Tibial artery (tissue), 4 donors: ENCODE measurements at regions not wholly inside any gene's neighbourhood (a gene's known extent, or its start where the extent isn't known, plus 50 kb on each side); places are given as distances from the start of the nearest gene placed in this dataset.
"Not testable (repeated sequence)": the region's sequence is repeated elsewhere in the genome, so short reads cannot be mapped to it uniquely, and the experiment has no call there.

Experiments
- DNase-seq, 2 donors: peaks; one replicate each; pipeline ENCODE4 v3.0.0-alpha.2; 2019
- H3K27ac ChIP-seq, 2 donors: fragments of 200-600 bp; sonication (generic) in 1 of 2; 1 replicate in 1 of 2; 2 replicates in 1 of 2; pipeline ENCODE4 v1.5.1; 2018 to 2019; ENCODE audit warnings: mild to moderate bottlenecking in 1 of 2
- H3K27me3 ChIP-seq, 2 donors: fragments of 200-600 bp; sonication (generic) in 1 of 2; one replicate each; pipeline versions ENCODE4 v1.5.1 to v1.6.0; 2016 to 2019
- H3K36me3 ChIP-seq, 3 donors: fragments of 200-600 bp; sonication (generic) in 2 of 3; one replicate each; pipeline ENCODE4 v1.5.1; 2016 to 2019; ENCODE audit warnings: mild to moderate bottlenecking in 2 of 3
- H3K4me1 ChIP-seq, 4 donors: fragments of 200-600 bp; sonication (generic) in 2 of 4; 1 replicate in 3 of 4; 2 replicates in 1 of 4; pipeline ENCODE4 v1.5.1; 2016 to 2019
- H3K4me3 ChIP-seq, 2 donors: fragments of 200-600 bp; sonication (generic) in 1 of 2; 1 replicate in 1 of 2; 2 replicates in 1 of 2; pipeline ENCODE4 v1.5.1; 2018 to 2019; ENCODE audit warnings: mild to moderate bottlenecking in 2 of 2
- H3K9me3 ChIP-seq, 3 donors: fragments of 200-600 bp; sonication (generic) in 1 of 3; one replicate each; pipeline ENCODE4 v1.5.1; 2016 to 2019
- CTCF ChIP-seq, 2 experiments: fragments of 200-600 bp in 1 of 2; fragments of 450-650 bp in 1 of 2; IDR thresholded peaks; one replicate each; pipeline ENCODE4 v1.5.1; 2017 to 2019; ENCODE audit warnings: antibody characterized with exemption in 2 of 2, mild to moderate bottlenecking in 1 of 2, moderate library complexity in 1 of 2
- intact Hi-C: fragments of 100-400 bp; cut with DNase I; formaldehyde crosslinking; loops from one replicate; pipeline ENCODE4 v1.15.0; 2023; ENCODE audit warnings: low total_unique reads

DNA sequence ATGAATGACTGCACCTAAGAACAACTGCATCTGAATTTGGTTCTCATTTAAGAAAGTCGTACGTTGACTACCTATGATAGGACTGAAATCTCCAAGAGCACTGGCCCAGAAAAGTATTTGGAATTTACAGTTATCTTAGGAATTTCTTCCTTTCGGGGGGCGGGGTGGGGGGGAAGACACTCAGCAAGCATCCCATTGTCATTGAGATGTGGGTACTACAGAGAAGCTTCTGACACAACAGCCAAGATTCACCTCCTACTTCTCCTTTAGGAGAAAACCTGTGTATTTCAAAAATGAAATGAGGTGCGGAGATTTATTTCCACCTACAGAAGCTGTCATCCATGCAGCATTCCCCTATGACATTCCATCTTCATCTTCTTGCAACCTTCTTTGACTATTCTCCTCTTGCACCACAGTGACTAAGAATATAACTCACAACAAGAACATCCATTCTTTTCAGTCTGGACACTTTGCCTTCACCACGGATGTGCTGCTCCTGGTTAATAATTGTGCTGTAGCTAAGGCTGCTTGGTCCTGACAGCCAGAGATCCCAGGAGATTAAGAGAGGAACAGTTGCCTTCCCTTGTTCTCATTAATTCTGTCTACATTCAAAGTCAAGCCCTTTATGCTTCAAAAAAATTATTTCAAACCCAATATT lies 98.4 kb upstream of the FRMD4A start:
- Histone ChIP-seq H3K9me3 (no peaks in the 10 kb centered on the region), H3K27ac (no peak overlapping the region), H3K4me1 (no peaks in the 10 kb centered on the region), H3K27me3 (no peaks in the 10 kb centered on the region), H3K36me3 (no peaks in the 10 kb centered on the region), H3K4me3 (no peak overlapping the region)
- no peak for DNase-seq
- intact Hi-C loops = no loop called here
- TF ChIP-seq CTCF (IDR thresholded peaks at IDR 0.05) = no peak

GRCh38 chr10:14425034-14425433 lies 94.3 kb upstream of the FRMD4A start:
- TF ChIP-seq CTCF (IDR thresholded peaks at IDR 0.05) = no peak
- Histone ChIP-seq H3K4me1 (no peaks in the 10 kb centered on the region), H3K9me3 (no peaks in the 10 kb centered on the region), H3K27ac (no peak overlapping the region), H3K27me3 (no peaks in the 10 kb centered on the region), H3K4me3 (no peak overlapping the region), H3K36me3 (no peaks in the 10 kb centered on the region)
- DNase-seq = no peak
- intact Hi-C loops = no loop called here

GRCh38 chr10:14423111-14423744 lies 92.5 kb upstream of the FRMD4A start:
- no peak for TF ChIP-seq CTCF (IDR thresholded peaks at IDR 0.05)
- intact Hi-C loops = no loop called here
- H3K4me3 ChIP-seq = no peak overlapping the region
- H3K36me3 ChIP-seq = no peaks in the 10 kb centered on the region
- no peaks in the 10 kb centered on the region for H3K9me3 ChIP-seq
- no peaks in the 10 kb centered on the region for H3K4me1 ChIP-seq
- H3K27ac ChIP-seq = no peak overlapping the region
- no peak for DNase-seq
- H3K27me3 ChIP-seq = no peaks in the 10 kb centered on the region

DNA sequence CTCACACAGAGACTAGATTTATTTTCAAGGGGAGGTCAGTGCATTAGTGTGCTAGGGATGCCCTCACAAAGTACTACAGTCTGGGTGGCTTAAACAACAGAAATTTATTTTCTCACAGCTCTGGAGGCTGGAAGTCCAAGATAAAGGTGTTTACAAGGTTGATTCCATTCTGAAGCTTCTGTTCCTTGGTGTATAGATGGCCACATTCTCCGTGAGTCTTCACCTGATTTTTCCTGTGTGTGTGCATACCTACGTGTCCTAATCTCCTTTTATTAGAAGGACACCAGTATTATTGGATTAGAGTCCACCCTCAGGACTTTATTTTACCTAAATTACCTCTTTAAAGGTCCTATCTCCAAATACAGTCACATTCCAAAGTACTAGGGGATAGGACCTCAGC lies 91.7 kb upstream of the FRMD4A start:
- Histone ChIP-seq H3K4me1 (no peaks in the 10 kb centered on the region), H3K9me3 (no peaks in the 10 kb centered on the region), H3K27me3 (no peaks in the 10 kb centered on the region), H3K4me3 (no peak overlapping the region), H3K27ac (no peak overlapping the region), H3K36me3 (no peaks in the 10 kb centered on the region)
- intact Hi-C loops = no loop called here
- no peak for DNase-seq
- TF ChIP-seq CTCF (IDR thresholded peaks at IDR 0.05) = no peak

- no peaks in the 10 kb centered on the region for H3K4me1 ChIP-seq
- TF ChIP-seq CTCF (IDR thresholded peaks at IDR 0.05) = no peak
- H3K27me3 ChIP-seq = no peaks in the 10 kb centered on the region
- no peak overlapping the region for H3K4me3 ChIP-seq
- H3K27ac ChIP-seq = no peak overlapping the region
- H3K36me3 ChIP-seq = no peaks in the 10 kb centered on the region
- DNase-seq = no peak
- no peaks in the 10 kb centered on the region for H3K9me3 ChIP-seq
- intact Hi-C loops = no loop called here
These were observed 91.2 kb upstream of the FRMD4A start for GRCh38 chr10:14421941-14422340.

DNA sequence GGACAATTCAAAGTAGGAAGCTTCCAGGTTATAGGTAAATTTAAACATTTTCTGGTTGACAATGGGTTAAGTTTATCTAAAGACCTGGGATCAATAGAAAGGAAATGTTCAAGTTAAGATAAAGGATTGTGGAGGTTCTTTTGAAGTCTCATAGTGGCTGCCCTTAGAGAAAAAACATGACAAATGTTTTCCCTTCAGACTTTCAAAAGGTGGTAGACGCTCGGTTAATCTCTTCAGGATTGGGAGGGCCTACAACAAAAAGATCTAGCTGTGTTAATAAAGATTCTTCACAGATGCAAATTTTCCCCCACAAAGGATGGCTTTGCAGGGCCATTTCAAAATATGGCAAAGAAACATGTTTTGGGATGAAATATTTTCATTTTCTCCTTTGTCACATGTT lies 86.6 kb upstream of the FRMD4A start:
- H3K4me1 ChIP-seq, intact Hi-C loops, H3K4me3 ChIP-seq, H3K36me3 ChIP-seq, H3K27ac ChIP-seq, H3K27me3 ChIP-seq, H3K9me3 ChIP-seq, DNase-seq: not testable (repeated sequence)
